HFFc6 (cell line): ENCODE measurements at regions not wholly inside any gene's neighbourhood (a gene's known extent, or its start where the extent isn't known, plus 50 kb on each side); places are given as distances from the start of the nearest gene placed in this dataset.

Source experiments
- DNase-seq: peaks from one replicate; pipeline ENCODE4 v3.0.0-alpha.2; 2018
- H3K27ac Mint-ChIP-seq: 2 replicates; pipeline ENCODE4 v1.8.0; 2020; ENCODE audit warnings: mild to moderate bottlenecking, mixed read lengths
- H3K27me3 Mint-ChIP-seq: 2 replicates; pipeline ENCODE4 v1.8.0; 2021; ENCODE audit warnings: mild to moderate bottlenecking, moderate library complexity, mixed read lengths; ENCODE audit not compliant: insufficient read depth
- H3K36me3 Mint-ChIP-seq: 2 replicates; pipeline ENCODE4 v1.8.0; 2021; ENCODE audit warnings: low read depth, mixed read lengths
- H3K4me1 Mint-ChIP-seq: 2 replicates; pipeline ENCODE4 v1.8.0; 2020; ENCODE audit warnings: low read depth, mixed read lengths
- H3K4me3 Mint-ChIP-seq: 2 replicates; pipeline ENCODE4 v1.8.0; 2020; ENCODE audit warnings: mild to moderate bottlenecking, moderate library complexity, mixed read lengths
- H3K9me3 Mint-ChIP-seq: 2 replicates; pipeline ENCODE4 v1.8.0; 2020; ENCODE audit warnings: mild to moderate bottlenecking, mixed read lengths
- CTCF ChIP-seq: fragments of 200-600 bp; sonication (generic); IDR thresholded peaks from 2 replicates; pipeline ENCODE4 v1.5.0; 2021; ENCODE audit warnings: antibody characterized with exemption, mild to moderate bottlenecking

DNA sequence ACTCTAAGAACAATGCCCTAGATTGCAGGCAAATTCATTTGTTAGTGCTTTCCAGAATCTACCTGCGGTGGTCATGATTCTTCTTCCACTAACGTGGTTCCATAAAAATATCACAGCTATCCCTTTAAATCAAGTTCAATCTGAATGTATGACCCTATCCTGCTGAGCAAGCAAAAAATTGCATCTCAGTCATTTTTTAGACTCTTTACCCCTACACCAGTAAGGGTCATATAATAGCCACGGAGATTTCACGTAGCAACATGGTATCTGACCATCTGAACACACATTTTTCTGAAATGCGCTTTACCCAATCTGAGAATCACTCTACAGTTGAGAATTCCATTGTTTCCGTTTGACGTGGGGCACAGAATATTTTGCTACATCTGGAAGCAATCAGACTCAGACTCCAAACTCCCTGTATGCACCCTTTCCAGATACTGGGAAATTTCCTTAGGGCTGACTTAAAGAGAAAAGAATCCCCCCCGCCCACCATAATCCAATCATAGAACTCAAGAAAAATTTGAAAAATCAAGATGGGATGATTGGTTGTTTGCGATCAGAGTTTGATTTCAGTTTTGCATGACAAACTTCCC, 699.2 kb upstream of the ZP4 start:
- no peak for TF ChIP-seq CTCF
- Mint-ChIP-seq H3K9me3 (peaks cover 4% of the 10 kb centered on the region; the same call in 1 of the 2 replicates), H3K27me3 (no peaks in the 10 kb centered on the region), H3K27ac (peak overlapping the region; percentile 89), H3K4me1 (peaks cover 84% of the 10 kb centered on the region), H3K4me3 (peak overlapping the region; percentile 84), H3K36me3 (peaks cover 4% of the 10 kb centered on the region; the same call in 1 of the 2 replicates)
- DNase-seq: peak; percentile 90

GRCh38 chr1:238582816-238583215, 692.1 kb upstream of the ZP4 start:
- Mint-ChIP-seq H3K4me3 (no peak overlapping the region), H3K36me3 (peaks cover 4% of the 10 kb centered on the region; the same call in 1 of the 2 replicates), H3K27me3 (no peaks in the 10 kb centered on the region; the same call in 1 of the 2 replicates), H3K27ac (no peak overlapping the region), H3K4me1 (peaks cover 60% of the 10 kb centered on the region), H3K9me3 (peaks cover under 1% of the 10 kb centered on the region; the same call in 1 of the 2 replicates)
- DNase-seq: no peak
- TF ChIP-seq CTCF: no peak

- peak; percentile 48 for DNase-seq
- H3K36me3 Mint-ChIP-seq: no peaks in the 10 kb centered on the region; the same call in 1 of the 2 replicates
- no peaks in the 10 kb centered on the region; the same call in none of the 2 replicates for H3K27me3 Mint-ChIP-seq
- TF ChIP-seq CTCF: no peak
- no peak overlapping the region for H3K4me3 Mint-ChIP-seq
- H3K4me1 Mint-ChIP-seq: peaks cover 52% of the 10 kb centered on the region
- peak overlapping the region; percentile 20; the same call in 1 of the 2 replicates for H3K27ac Mint-ChIP-seq
- H3K9me3 Mint-ChIP-seq: peaks cover 12% of the 10 kb centered on the region
Observed at GRCh38 chr1:238581332-238581731, 690.6 kb upstream of the ZP4 start.

DNA sequence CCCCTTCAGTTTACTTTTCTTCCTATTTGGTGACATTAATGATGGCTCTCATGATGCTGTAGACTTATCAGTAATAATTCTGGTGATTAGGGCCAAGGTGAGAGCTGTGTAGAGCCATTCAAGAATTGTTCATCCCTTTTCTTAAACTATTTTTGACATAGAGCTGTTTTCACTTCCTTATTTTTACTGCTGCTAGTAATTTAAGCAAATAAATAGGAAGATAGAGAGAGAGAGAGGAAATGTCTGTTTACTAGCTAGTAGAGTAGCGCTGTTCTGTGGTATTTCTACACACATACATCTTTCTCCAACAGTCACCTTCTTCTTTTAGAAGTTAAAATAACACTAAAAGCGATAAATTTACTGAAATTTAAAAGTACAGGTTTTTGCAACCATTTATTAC, 678.0 kb upstream of the ZP4 start:
- Mint-ChIP-seq H3K9me3 (peaks cover 3% of the 10 kb centered on the region; the same call in 1 of the 2 replicates), H3K36me3 (peaks cover 11% of the 10 kb centered on the region; the same call in 1 of the 2 replicates), H3K27me3 (peaks cover 3% of the 10 kb centered on the region; the same call in 1 of the 2 replicates), H3K27ac (peak overlapping the region; percentile 63; the same call in 1 of the 2 replicates), H3K4me3 (peak overlapping the region; percentile 60; the same call in 1 of the 2 replicates), H3K4me1 (peaks cover 38% of the 10 kb centered on the region; the same call in 1 of the 2 replicates)
- no peak for TF ChIP-seq CTCF
- DNase-seq: no peak

- H3K9me3 Mint-ChIP-seq: peaks cover 4% of the 10 kb centered on the region
- DNase-seq: no peak
- H3K27ac Mint-ChIP-seq: no peak overlapping the region
Observed at GRCh38 chr1:238562341-238562740, 671.6 kb upstream of the ZP4 start.

More at GRCh38 chr1:238562341-238562740, 671.6 kb upstream of the ZP4 start:
- Mint-ChIP-seq H3K27me3 (peaks cover 3% of the 10 kb centered on the region; the same call in 1 of the 2 replicates), H3K36me3 (peaks cover 23% of the 10 kb centered on the region; the same call in 1 of the 2 replicates), H3K4me1 (peaks cover 41% of the 10 kb centered on the region), H3K4me3 (no peak overlapping the region)
- no peak for TF ChIP-seq CTCF
